Middle frontal gyrus (tissue), 1 donor: ENCODE measurements at regions not wholly inside any gene's neighbourhood (a gene's known extent, or its start where the extent isn't known, plus 50 kb on each side); places are given as distances from the start of the nearest gene placed in this dataset.

Source experiments
- DNase-seq: peaks from one replicate; pipeline ENCODE4 v3.0.0-alpha.2; 2015; ENCODE audit warnings: low spot score; ENCODE audit errors: extremely low spot score

GRCh38 chr4:82034878-82035277 lies 338.9 kb downstream of the HNRNPD start:
- DNase-seq = no peak

- DNase-seq = no peak
Measured at GRCh38 chr4:82033862-82034261, 339.9 kb downstream of the HNRNPD start.

DNA sequence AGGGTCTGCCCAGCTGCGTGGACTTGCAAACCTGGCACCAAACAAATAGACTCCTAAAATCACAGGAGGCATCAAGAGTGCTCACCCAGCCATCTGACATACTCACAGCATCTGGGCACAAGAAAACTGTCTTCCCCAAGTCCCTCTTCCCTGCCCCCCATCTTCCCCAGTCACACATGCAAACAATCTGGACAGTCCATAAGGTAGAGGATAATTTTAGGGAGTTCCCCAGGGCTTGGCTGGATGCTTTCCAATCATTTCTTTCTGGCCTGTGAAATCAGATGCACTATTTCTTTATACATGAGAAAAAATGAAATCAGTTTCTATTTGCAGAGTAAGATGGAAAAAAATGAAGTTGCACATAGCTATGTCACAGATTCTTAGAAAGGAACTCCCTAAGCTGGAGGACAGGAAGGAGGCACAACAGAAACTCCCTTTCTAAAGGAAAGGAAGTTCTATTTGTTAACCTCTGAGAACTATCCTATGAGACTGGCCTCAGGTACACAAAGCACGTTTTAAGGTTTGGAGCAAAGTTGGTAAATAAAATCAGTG lies 342.3 kb downstream of the HNRNPD start:
- DNase-seq = no peak

DNA sequence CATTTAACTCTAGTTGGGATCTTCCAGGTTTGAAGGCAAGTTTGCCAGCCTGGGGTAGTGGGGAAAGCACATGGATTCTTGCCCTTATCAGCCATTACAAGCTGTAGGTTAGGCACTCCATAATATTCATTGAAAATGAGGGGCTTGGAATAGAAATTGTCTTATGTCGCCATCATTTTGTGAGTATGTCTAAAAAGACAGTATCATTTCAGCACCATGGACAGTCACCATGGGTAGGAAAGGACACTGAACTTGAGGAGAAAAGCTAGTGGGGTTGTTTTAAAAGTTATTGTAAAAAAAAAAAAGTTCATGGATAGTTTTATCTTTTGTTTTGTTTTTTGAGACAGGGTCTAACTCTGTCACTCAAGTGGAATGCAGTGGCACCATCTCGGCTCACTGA lies 356.1 kb downstream of the HNRNPD start:
- DNase-seq = no peak

DNA sequence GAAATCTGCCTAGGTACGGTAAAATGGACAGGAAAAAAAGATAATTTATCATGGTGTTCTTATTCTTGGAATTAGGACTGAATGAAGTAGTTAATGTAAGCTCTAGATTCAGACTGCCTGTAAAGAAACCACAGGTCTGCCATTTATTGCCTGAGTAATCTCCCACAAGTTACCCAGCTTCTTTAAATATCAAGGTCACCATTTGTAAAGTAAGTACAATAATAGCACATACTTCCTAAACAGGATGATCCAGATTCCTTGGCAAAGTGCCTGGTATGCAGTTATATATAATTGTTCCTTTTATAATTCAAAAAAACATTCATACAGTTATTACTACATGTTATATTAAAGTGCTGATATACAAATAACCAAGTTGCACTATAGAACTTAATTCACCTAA lies 368.6 kb downstream of the HNRNPD start:
- DNase-seq = no peak

DNA sequence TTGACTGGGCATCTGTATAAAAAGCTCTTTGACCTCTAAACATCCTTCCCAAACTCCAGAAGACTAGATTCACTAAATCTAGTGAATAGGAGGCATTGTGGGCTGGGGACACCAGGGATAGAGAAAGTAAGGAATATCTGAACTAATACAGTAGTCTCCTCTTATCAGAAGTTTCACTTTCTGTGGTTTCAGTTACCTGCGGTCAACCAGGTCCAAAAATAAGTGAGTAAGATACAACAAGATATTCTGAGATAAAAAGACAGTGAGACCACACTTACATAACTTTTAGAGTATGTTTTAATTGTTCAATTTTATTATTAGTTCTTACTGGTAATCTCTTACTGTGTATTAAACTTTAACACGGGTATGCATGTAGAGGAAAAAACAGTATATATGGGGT lies 376.5 kb downstream of the HNRNPD start:
- no peak for DNase-seq

- no peak for DNase-seq
Measured at GRCh38 chr4:81990898-81991297, 382.9 kb downstream of the HNRNPD start.

GRCh38 chr4:81990211-81990610 lies 383.6 kb downstream of the HNRNPD start:
- DNase-seq = no peak

- DNase-seq = no peak
Measured at GRCh38 chr4:81989202-81989601, 384.6 kb downstream of the HNRNPD start.

- no peak for DNase-seq
Measured at GRCh38 chr4:81988178-81988577, 385.6 kb downstream of the HNRNPD start.

GRCh38 chr4:81984746-81985145 lies 389.0 kb downstream of the HNRNPD start:
- no peak for DNase-seq

GRCh38 chr4:81982846-81983540 lies 390.8 kb downstream of the HNRNPD start:
- DNase-seq = no peak

GRCh38 chr4:81981218-81981617 lies 392.6 kb downstream of the HNRNPD start:
- DNase-seq = no peak

DNA sequence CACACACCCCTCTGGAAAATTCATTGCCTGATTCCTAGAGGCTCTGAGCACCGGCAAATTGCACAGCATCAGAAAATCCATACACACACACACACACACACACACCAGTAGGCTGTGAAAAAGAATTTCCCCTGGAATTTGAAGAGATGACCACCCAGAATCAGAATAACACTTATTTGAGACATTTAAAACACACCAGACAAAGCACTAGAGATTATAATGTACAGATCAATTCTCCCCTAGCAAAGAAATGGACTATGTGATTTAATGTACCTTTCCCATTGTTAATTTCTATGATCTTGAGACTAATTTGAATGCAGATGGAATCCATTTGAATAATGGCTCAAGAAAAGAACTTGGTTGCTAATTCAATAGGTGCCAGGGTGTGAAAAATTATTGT lies 399.3 kb downstream of the HNRNPD start:
- DNase-seq = no peak

GRCh38 chr4:81971637-81972381 lies 402.0 kb downstream of the HNRNPD start:
- no peak for DNase-seq

DNA sequence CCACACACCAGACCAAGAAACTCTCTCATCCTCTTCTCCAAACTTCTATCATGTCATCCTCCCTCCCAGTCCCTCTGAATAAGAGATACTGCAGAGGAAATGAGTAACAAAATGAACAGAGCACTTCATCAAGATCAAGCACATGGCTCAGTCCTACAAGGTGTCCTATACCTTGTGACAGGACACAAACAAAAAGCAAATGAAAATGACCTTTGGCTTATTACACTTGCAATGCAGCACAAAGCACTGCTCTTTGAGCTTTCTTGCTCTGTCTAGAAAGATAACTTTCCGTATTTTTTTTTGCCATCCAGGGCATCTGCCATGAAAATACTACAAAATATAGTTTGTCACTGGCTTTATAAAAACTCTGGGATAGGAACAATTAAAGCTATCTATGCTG lies 402.7 kb downstream of the HNRNPD start:
- no peak for DNase-seq

DNA sequence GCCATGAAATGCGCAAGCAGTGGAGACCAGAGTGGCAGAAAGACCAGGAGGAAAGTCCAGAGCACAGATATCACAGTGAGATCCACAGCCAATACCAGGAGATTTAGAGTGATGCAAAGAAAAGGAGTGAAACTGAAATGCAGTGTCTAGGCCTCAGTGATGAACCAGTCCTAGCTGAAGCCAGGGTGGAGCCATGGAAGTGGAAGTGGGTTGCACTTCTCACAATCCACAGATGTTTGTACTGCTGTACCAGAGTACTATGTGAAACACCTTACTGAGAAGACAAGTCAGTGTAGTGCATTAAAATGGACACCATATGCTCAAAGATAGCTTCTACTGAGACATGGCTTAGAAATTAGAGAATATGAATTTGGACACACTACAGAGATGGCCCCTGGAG lies 403.3 kb downstream of the HNRNPD start:
- DNase-seq = no peak

GRCh38 chr4:81966676-81967075 lies 407.1 kb downstream of the HNRNPD start:
- DNase-seq = no peak

DNA sequence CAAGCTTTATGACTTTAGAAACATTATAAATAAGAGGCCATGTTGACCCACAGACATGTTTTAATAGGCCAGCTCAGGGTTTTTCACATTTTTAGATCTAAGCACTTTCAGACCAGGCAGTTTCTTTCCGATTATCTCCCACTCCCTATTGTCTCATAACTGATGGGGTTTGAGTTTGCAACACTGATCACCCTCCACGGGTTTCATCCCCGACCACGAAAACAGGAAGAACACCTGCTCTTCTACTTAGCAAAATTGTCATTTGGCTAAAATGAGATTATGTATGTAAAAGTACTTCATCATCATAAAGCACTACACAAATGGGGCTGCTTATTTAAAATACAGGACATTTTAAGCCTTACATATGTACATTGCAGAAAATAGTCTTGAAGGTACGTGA lies 407.9 kb downstream of the HNRNPD start:
- DNase-seq = no peak

- no peak for DNase-seq
Measured at GRCh38 chr4:81965454-81965853, 408.3 kb downstream of the HNRNPD start.

GRCh38 chr4:81963763-81964020 lies 410.1 kb downstream of the HNRNPD start:
- DNase-seq = no peak

DNA sequence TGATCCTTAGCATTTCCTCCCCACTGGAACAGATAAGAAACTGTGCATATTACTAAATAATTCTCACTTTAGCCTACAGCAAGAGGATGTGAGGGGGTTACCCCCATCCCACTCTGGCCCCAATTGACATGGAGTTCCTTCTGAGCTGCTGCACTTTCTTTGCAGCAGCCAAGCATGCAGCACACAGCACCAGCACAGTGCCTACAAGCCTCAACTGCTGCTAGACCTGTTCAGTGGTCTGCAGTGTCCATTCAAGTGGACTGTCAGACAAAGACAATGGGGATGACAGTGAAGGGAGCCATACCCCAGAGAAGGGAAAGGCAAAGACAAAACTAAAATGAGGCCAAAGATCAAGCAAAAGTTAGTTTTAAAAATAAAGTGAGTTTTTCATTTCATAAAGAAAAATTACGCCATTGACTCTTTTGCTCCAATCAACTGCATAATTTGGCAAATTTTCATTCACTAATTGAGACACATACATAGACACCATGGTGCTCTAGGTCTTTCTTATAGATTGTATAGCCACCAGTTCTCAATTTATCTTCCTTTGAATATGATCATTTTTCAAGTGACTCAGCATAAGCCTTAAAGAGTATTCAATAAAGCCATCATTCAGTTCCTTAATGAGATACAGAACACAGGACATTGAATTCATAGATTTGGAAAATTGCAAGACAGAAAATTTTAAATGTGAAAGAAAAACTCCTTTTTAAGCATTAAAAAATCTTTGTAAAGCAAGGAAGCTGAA lies 410.6 kb downstream of the HNRNPD start:
- no peak for DNase-seq
